Neural cell (in vitro differentiated cells): ENCODE measurements at regions not wholly inside any gene's neighbourhood (a gene's known extent, or its start where the extent isn't known, plus 50 kb on each side); places are given as distances from the start of the nearest gene placed in this dataset.

Experiments
- H2AFZ ChIP-seq: fragments of 200-600, 300-800 bp; sonication (generic), shearing (Covaris generic); 2 replicates; pipeline ENCODE4 v1.6.0; 2014; ENCODE audit warnings: low read depth, mild to moderate bottlenecking, antibody characterized with exemption, low read length, moderate library complexity
- H3F3A ChIP-seq: fragments of 200-600 bp; shearing (Covaris generic); 2 replicates; pipeline ENCODE4 v1.6.1; 2016; ENCODE audit warnings: mild to moderate bottlenecking, moderate library complexity, mixed read lengths, antibody characterized with exemption, low read length; ENCODE audit not compliant: insufficient read depth, poor library complexity, severe bottlenecking
- H3K27ac ChIP-seq: fragments of 200-600, 300-800 bp; sonication (generic), shearing (Covaris generic); 2 replicates; pipeline ENCODE4 v1.5.1; 2014; ENCODE audit warnings: mild to moderate bottlenecking, low read length, moderate library complexity
- H3K27me3 ChIP-seq: fragments of 300-800, 200-600 bp; sonication (generic), shearing (Covaris generic); 2 replicates; pipeline ENCODE4 v1.6.0; 2014; ENCODE audit warnings: mild to moderate bottlenecking, low read depth, low read length, moderate library complexity; ENCODE audit not compliant: insufficient read depth
- H3K36me3 ChIP-seq: fragments of 300-800, 200-600 bp; sonication (generic), shearing (Covaris generic); 2 replicates; pipeline ENCODE4 v1.5.1; 2014; ENCODE audit warnings: mild to moderate bottlenecking, antibody characterized with exemption, low read length, moderate library complexity; ENCODE audit not compliant: insufficient read depth
- H3K4me2 ChIP-seq: fragments of 300-800, 200-600 bp; sonication (generic), shearing (Covaris generic); 2 replicates; pipeline ENCODE4 v1.6.0; 2014; ENCODE audit warnings: mild to moderate bottlenecking, low read length
- H3K4me3 ChIP-seq: fragments of 300-800, 200-600 bp; sonication (generic), shearing (Covaris generic); 2 replicates; pipeline ENCODE4 v1.5.1; 2014; ENCODE audit warnings: mild to moderate bottlenecking, low read length, moderate library complexity
- H3K79me2 ChIP-seq: fragments of 200-600 bp; shearing (Covaris generic); replicated peaks from 2 replicates; pipeline ENCODE4 v1.6.0; 2014; ENCODE audit warnings: mild to moderate bottlenecking, low read length, moderate library complexity; ENCODE audit not compliant: insufficient read depth
- H3K9ac ChIP-seq: fragments of 300-800, 200-600 bp; sonication (generic), shearing (Covaris generic); 2 replicates; pipeline ENCODE4 v1.6.1; 2016; ENCODE audit warnings: mild to moderate bottlenecking, low read length, mixed read lengths
- H3K9me2 ChIP-seq: fragments of 200-600 bp; shearing (Covaris generic); 2 replicates; pipeline ENCODE4 v1.6.1; 2016; ENCODE audit warnings: mild to moderate bottlenecking, low read length, mixed read lengths; ENCODE audit not compliant: insufficient read depth
- H3K9me3 ChIP-seq: fragments of 200-600, 300-800 bp; sonication (generic), shearing (Covaris generic); 2 replicates; pipeline ENCODE4 v1.6.1; 2016; ENCODE audit warnings: mild to moderate bottlenecking, mixed run types, low read length, moderate library complexity, mixed read lengths
- H4K20me1 ChIP-seq: fragments of 200-600 bp; shearing (Covaris generic); 2 replicates; pipeline ENCODE4 v1.6.1; 2016; ENCODE audit warnings: mild to moderate bottlenecking, mixed run types; ENCODE audit not compliant: insufficient read depth
- EP300 ChIP-seq: fragments of 450-650 bp; conservative IDR thresholded peaks from 2 replicates; pipeline ENCODE4 v1.6.1; 2014; ENCODE audit warnings: antibody characterized with exemption, mild to moderate bottlenecking, moderate library complexity; ENCODE audit not compliant: poor library complexity, severe bottlenecking
- EZH2 ChIP-seq: fragments of 200-600, 300-800 bp; shearing (Covaris generic), sonication (generic); IDR thresholded peaks from 2 replicates; pipeline ENCODE4 v1.6.1; 2014; ENCODE audit warnings: antibody characterized with exemption, low read length, borderline replicate concordance, mild to moderate bottlenecking; ENCODE audit not compliant: insufficient read depth, poor library complexity, severe bottlenecking
- MXI1 ChIP-seq: fragments of 450-650 bp; conservative IDR thresholded peaks from 2 replicates; pipeline ENCODE4 v1.6.1; 2014; ENCODE audit warnings: antibody characterized with exemption, mild to moderate bottlenecking; ENCODE audit not compliant: poor library complexity, severe bottlenecking
- POLR2AphosphoS5 ChIP-seq: IDR thresholded peaks from 2 replicates; pipeline ENCODE4 v1.6.1; 2012
- RAD21 ChIP-seq: fragments of 450-650 bp; conservative IDR thresholded peaks from 2 replicates; pipeline ENCODE4 v1.6.1; 2014; ENCODE audit warnings: antibody characterized with exemption, mild to moderate bottlenecking, moderate library complexity
- SMC3 ChIP-seq: fragments of 450-650 bp; conservative IDR thresholded peaks from 2 replicates; pipeline ENCODE4 v1.6.1; 2014; ENCODE audit warnings: antibody characterized with exemption, mild to moderate bottlenecking, moderate library complexity; ENCODE audit not compliant: poor library complexity
- TAF1 ChIP-seq: IDR thresholded peaks from 2 replicates; pipeline ENCODE4 v1.6.1; 2012; ENCODE audit warnings: low read depth
- TF ChIP-seq, protein P1 (sequence below): IDR thresholded peaks from 2 replicates; pipeline ENCODE4 v1.6.1; 2012; ENCODE audit warnings: borderline replicate concordance
- TF ChIP-seq, protein P2 (sequence below): fragments of 450-650 bp; IDR thresholded peaks from 2 replicates; pipeline ENCODE4 v1.5.1; 2014; ENCODE audit warnings: antibody characterized with exemption, mild to moderate bottlenecking, moderate library complexity; ENCODE audit not compliant: poor library complexity, severe bottlenecking

GRCh38 chr7:121520911-121521310 is 124.8 kb upstream of the FAM3C start:
- no peak overlapping the region for H3K27ac ChIP-seq
- H3K4me2 ChIP-seq, result no peak overlapping the region
- no peaks in the 10 kb centered on the region for H3K79me2 ChIP-seq
- H3K9ac ChIP-seq, result no peak overlapping the region
- TF ChIP-seq, protein P1, sequence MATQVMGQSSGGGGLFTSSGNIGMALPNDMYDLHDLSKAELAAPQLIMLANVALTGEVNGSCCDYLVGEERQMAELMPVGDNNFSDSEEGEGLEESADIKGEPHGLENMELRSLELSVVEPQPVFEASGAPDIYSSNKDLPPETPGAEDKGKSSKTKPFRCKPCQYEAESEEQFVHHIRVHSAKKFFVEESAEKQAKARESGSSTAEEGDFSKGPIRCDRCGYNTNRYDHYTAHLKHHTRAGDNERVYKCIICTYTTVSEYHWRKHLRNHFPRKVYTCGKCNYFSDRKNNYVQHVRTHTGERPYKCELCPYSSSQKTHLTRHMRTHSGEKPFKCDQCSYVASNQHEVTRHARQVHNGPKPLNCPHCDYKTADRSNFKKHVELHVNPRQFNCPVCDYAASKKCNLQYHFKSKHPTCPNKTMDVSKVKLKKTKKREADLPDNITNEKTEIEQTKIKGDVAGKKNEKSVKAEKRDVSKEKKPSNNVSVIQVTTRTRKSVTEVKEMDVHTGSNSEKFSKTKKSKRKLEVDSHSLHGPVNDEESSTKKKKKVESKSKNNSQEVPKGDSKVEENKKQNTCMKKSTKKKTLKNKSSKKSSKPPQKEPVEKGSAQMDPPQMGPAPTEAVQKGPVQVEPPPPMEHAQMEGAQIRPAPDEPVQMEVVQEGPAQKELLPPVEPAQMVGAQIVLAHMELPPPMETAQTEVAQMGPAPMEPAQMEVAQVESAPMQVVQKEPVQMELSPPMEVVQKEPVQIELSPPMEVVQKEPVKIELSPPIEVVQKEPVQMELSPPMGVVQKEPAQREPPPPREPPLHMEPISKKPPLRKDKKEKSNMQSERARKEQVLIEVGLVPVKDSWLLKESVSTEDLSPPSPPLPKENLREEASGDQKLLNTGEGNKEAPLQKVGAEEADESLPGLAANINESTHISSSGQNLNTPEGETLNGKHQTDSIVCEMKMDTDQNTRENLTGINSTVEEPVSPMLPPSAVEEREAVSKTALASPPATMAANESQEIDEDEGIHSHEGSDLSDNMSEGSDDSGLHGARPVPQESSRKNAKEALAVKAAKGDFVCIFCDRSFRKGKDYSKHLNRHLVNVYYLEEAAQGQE, result no peak
- no peak for TF ChIP-seq SMC3
- no peak for TF ChIP-seq MXI1
- TF ChIP-seq, protein P2, sequence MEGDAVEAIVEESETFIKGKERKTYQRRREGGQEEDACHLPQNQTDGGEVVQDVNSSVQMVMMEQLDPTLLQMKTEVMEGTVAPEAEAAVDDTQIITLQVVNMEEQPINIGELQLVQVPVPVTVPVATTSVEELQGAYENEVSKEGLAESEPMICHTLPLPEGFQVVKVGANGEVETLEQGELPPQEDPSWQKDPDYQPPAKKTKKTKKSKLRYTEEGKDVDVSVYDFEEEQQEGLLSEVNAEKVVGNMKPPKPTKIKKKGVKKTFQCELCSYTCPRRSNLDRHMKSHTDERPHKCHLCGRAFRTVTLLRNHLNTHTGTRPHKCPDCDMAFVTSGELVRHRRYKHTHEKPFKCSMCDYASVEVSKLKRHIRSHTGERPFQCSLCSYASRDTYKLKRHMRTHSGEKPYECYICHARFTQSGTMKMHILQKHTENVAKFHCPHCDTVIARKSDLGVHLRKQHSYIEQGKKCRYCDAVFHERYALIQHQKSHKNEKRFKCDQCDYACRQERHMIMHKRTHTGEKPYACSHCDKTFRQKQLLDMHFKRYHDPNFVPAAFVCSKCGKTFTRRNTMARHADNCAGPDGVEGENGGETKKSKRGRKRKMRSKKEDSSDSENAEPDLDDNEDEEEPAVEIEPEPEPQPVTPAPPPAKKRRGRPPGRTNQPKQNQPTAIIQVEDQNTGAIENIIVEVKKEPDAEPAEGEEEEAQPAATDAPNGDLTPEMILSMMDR, result no peak
- no peak for TF ChIP-seq TAF1
- TF ChIP-seq RAD21, result no peak
- no peak for TF ChIP-seq EP300
- TF ChIP-seq POLR2AphosphoS5, result no peak
- no peak for TF ChIP-seq EZH2
- no peak overlapping the region for H2AFZ ChIP-seq
- no peaks in the 10 kb centered on the region for H4K20me1 ChIP-seq
- no peaks in the 10 kb centered on the region for H3K9me2 ChIP-seq
- H3K36me3 ChIP-seq, result no peaks in the 10 kb centered on the region
- H3K4me3 ChIP-seq, result no peak overlapping the region
- no peaks in the 10 kb centered on the region for H3K9me3 ChIP-seq
- no peaks in the 10 kb centered on the region for H3K27me3 ChIP-seq
- no peaks in the 10 kb centered on the region for H3F3A ChIP-seq

GRCh38 chr7:121519548-121520521 is 123.7 kb upstream of the FAM3C start:
- Histone ChIP-seq H3K27me3 (no peaks in the 10 kb centered on the region), H3K27ac (no peak overlapping the region), H3K36me3 (no peaks in the 10 kb centered on the region), H3K79me2 (no peaks in the 10 kb centered on the region), H3K9me3 (no peaks in the 10 kb centered on the region), H2AFZ (no peak overlapping the region), H3K4me3 (no peak overlapping the region), H3K9me2 (no peaks in the 10 kb centered on the region), H4K20me1 (no peaks in the 10 kb centered on the region), H3K9ac (no peak overlapping the region), H3F3A (no peaks in the 10 kb centered on the region), H3K4me2 (no peak overlapping the region)
- TF ChIP-seq SMC3 (no peak), POLR2AphosphoS5 (no peak), EP300 (no peak), EZH2 (no peak), TAF1 (no peak), RAD21 (no peak), MXI1 (no peak)
- TF ChIP-seq, protein P1, result no peak
- TF ChIP-seq, protein P2, result no peak
